GM12801 (cell line): ENCODE measurements at regions not wholly inside any gene's neighbourhood (a gene's known extent, or its start where the extent isn't known, plus 50 kb on each side); places are given as distances from the start of the nearest gene placed in this dataset.

ENCODE experiments used
- TF ChIP-seq, protein P1 (sequence below): IDR thresholded peaks from one replicate; pipeline ENCODE4 v1.5.1; 2011; ENCODE audit warnings: control low read depth; ENCODE audit not compliant: insufficient read length; ENCODE audit errors: extremely low read depth

DNA sequence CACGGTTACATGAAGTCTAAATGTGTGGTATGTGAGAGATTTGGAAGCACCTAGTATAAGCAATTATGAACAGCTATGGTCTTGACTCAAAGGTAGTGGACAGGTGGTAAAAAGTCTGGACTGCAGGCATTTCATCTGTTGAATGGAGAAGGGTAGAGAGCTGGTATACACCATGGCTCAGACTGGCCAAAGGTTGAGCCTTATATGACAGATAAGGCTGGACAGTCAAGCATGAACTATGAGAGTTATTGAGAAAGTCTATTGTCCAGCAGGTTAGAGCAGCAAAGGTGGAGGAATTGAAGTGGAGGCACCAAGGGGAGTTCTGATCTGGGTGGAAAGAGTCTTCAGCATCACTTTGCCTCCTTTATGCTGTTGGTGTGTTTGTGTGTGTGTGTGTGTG is 346.7 kb upstream of the SLC14A2 start:
- TF ChIP-seq, protein P1, sequence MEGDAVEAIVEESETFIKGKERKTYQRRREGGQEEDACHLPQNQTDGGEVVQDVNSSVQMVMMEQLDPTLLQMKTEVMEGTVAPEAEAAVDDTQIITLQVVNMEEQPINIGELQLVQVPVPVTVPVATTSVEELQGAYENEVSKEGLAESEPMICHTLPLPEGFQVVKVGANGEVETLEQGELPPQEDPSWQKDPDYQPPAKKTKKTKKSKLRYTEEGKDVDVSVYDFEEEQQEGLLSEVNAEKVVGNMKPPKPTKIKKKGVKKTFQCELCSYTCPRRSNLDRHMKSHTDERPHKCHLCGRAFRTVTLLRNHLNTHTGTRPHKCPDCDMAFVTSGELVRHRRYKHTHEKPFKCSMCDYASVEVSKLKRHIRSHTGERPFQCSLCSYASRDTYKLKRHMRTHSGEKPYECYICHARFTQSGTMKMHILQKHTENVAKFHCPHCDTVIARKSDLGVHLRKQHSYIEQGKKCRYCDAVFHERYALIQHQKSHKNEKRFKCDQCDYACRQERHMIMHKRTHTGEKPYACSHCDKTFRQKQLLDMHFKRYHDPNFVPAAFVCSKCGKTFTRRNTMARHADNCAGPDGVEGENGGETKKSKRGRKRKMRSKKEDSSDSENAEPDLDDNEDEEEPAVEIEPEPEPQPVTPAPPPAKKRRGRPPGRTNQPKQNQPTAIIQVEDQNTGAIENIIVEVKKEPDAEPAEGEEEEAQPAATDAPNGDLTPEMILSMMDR = no peak

DNA sequence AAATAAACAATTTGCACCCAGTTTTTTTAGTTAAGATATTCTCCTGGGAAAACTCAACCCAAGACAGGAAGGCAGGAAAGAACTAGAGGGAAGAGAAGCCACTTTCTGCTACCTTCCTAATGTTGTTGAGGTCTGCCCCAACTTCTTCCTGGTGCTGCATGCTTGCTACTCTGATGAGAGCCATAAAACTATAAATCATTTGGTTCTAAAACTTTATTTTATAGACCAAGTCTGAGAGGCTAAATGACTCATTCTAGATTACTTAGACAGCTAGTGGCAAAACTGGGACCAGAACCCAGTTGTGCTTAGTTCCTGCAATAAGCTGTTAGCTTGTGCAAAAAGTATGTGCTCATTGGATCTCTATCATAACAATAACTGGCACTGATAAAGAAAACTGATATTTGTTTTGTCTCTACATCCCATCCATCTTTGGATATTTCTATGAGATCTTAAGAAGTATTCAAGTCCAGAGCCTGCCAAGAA is 344.9 kb upstream of the SLC14A2 start:
- TF ChIP-seq, protein P1 = no peak

DNA sequence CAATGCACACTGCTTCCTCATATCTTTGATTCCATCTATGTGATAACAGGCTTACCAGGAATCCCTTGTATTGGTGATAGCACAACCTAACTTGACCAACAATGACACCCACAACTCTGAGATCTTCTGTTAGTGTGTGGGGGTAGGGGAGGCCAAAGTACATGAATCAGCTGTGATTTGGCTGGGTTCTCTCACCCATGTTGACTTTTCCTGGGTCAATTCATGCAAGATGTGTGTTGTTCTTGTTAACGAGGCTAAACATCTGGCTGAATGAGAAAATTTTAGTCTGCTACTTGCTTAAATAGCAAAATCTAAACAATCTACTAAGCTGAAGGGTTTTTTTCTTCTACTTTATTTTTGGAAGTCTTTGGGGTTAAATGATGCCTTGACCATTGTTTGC is 341.2 kb upstream of the SLC14A2 start:
- TF ChIP-seq, protein P1 = no peak

DNA sequence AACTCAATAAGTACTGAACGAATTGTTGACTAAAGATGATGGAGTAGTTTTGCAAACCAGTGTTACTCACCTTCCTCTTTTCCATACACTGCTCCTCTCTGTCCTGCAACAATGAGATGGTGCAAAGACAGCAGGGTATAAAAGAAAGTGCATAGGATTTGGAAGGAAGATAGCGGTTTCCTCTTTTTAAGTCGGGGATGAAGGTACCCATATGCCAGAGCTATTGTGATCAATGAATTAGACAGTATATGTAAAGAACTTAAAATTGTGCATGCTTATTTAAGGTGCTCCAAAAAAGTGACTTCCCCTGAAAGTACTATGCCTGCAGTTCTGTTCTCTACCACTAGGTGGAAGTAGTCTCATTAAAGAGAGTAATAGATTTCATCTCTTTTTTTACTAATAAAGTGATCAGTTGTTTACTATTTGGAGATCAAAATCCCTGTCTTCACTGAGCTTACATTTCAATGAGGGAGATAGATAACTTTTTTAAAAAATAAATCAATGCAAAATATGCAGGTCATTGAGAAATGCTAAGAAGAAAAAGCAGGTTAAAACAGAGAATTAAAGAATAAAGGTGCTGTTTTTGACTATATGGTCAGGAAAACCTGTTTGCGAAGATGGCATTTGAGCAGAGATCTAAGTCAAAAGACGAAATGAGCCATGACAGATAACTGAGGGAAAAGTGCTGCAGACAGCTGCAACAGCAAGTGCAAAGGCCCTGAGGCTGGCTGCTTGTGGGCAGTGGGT is 339.7 kb upstream of the SLC14A2 start:
- TF ChIP-seq, protein P1 = no peak

DNA sequence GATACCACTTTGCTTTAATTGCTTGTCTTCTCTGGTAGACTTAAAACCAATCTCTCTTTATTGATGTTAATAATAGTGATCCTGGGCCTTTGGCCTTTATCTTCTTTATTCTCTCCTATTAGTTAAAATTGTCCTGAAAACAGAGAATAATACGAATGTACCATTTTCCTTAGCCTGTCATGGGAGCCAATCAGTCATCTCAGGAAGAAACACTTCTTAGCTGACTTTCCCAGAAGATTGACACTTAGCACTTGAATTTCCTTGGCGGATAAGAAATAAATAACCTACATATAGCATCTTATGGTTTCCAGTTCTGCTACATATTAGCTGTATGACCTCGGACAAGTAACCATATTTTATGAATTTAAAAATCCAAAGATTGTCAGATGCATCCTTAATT is 338.4 kb upstream of the SLC14A2 start:
- TF ChIP-seq, protein P1 = no peak

DNA sequence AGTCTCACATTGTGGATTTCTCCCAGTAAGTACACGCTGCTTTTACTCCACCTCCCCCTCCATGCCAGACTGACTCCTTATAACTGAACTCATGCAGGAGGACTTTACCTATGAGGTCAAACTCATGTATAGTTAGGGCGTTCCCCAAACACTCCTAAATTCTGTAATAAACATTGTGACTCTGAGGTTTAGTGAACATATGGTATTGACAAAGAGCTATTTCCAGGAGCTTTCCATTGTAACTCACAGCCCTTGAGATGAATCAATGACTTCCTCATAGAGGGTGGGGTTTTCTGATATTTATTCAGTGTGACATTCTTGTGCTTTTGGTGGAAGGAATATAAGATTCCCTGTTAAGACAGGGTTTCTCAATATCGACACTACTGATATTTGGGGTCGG is 337.4 kb upstream of the SLC14A2 start:
- TF ChIP-seq, protein P1 = no peak

DNA sequence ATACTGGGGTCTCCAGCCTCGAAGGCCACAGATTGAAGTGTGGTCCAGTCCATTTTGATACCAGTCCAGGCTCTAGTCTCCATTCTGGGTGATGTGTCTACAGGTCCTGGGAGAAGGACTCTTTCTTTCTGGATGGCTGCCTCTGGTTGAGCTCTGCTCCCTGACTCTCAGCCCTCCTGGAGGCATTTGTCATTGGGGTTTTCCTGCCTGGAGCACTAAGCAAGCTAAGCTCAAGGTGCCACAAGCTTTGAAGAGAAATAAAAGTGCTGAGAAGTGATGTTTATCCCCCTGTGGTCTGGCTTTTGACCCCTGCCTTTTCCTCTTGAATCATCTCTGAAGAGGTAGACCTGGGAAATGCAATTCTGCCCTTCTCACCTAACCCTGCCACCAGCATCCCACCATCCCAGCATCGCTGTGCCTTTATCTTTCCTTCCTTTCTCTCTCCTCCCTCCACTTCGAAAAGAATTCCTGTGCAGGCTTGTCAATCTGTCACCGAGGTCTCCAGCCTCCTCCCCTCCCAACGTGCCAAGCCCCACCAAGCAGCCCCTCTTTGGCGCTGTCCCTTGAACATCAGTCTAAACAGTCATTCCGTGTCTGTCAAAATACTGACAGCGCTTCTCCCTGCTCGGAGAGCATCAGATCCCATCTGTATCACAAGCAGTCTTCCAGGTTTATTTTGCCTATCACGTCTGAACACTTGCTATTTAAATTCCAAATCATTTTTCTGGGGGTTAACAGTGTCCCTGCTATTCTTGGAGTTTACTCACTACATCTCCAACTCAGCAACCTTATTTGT is 334.6 kb upstream of the SLC14A2 start:
- TF ChIP-seq, protein P1 = no peak
